GM19395 (cell line): ENCODE measurements at regions not wholly inside any gene's neighbourhood (a gene's known extent, or its start where the extent isn't known, plus 50 kb on each side); places are given as distances from the start of the nearest gene placed in this dataset.
"Not testable (repeated sequence)": the region's sequence is repeated elsewhere in the genome, so short reads cannot be mapped to it uniquely, and the experiment has no call there.

Source experiments
- ATAC-seq: cut with Tn5 transposase; IDR thresholded peaks from one replicate; pipeline ENCODE4 v1.9.1; 2021; ENCODE audit warnings: mild to moderate bottlenecking, moderate library complexity; ENCODE audit not compliant: unreplicated experiment

DNA sequence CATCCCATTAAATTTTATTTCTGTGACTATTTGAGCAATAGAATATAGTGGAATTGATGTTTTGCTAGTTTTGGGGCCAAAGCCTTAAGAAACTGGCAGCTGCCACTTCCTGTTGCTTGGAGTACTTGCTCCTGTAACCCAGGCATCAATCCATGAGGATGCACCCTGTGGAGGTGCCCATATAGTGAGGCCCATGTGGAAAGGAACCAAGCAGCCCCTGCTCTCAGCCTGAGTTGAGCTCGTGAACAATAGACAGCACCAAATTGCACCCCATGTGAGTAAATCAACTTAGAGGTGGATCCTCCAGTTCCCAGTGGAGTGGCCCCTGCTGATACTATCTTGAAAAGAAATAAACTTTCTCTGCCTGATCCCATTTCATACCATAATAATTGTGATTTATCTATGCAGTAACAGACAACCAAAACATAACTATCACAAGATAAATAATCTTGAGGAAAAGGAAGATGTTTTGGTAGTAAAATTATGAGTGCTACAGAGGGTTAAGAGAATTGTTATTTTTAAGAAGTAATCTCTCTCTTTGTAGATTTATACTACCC lies 481.9 kb downstream of the TBC1D32 start:
- ATAC-seq: no peak

DNA sequence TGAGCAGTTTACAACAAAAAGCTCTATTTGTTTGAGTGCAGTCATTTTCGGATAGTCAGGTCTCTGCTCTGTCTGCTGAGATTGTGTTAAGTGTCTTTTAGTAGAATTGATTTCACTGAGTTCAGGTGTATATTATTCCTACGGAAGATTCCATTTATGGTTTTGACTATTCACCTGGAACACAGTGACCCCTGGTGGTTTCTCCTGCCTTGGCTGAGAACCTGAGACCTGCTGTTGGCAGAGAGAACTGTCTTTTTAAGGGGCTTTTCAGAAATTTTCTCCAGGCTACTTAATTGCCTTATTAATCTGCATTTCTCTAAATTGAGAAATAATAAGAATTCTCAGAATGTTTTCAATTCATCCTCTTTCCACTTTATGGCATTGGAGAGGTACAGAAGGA lies 508.0 kb downstream of the TBC1D32 start:
- no peak for ATAC-seq

DNA sequence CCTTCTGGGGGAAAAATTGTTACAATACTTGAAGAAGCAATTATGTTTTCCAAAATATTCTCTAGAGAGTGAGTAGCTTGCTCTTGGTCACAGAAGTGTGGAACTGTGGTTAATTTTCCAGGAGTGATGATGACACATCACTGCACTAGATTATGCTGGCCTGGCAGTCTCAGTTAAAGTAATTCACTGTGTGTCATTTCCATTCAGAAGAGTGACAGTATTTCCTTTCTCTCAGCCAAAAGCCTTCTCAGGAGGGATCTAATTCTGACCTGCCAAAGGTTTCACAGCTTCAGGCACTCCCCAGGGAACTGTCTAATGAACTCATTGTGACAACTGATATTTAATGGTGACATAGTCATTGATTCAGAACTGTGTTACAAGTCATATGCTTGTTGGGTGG lies 517.5 kb downstream of the TBC1D32 start:
- no peak for ATAC-seq

DNA sequence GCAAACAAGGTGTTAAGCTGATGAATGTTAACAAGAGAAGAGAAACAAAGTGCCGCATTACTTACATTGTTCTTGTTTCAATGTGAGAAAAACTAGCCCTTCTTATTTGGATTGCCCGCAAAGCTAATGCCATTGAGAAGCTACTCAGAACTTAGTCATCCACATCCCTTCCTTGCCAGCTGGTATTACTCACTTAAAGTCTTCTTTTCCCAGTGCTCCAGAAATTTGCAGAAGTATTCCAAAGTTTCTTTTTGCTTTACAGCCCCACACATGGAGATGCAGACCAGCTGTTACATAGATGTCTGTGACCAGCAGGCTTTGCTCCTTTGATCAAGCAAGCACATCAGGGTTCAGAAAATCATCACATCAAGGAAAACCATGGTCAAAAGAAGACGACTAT lies 529.0 kb downstream of the TBC1D32 start:
- ATAC-seq: no peak

DNA sequence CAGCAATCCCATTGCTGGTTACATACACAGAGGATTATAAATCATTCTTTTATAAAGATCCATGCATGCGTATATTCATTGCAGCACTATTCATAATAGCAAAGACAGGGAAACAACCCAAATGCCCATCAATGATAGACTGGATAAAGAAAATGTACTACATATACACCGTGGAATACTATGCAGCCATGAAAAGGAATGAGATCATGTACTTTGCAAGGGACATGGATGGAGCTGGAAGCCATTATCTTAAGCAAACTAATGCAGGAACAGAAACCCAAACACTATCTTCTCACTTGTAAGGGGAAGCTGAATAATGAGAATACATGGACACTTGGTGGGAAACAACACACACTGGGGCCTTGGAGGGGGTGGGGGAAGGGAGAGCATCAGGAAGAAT lies 529.7 kb downstream of the TBC1D32 start:
- ATAC-seq: no peak

DNA sequence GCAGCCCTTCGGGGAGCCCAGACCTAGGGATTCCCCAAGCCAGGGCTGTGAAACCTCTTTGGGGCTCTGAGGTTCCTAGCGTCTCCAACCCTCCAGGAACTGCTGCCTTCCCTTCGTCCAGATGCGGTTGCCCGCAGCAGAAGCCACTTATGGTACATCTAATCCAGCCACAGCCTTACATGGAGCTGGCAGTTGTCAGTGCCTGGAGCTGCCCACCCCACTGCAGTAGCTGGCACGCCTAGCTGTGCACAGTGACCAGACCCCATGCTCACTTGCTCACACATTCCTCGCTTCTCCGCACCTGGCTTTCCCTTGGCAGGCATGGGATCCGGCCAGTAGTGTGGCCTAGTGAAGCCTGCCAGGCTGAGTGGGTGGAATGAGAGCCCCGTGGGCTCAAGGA lies 547.6 kb downstream of the TBC1D32 start:
- no peak for ATAC-seq

DNA sequence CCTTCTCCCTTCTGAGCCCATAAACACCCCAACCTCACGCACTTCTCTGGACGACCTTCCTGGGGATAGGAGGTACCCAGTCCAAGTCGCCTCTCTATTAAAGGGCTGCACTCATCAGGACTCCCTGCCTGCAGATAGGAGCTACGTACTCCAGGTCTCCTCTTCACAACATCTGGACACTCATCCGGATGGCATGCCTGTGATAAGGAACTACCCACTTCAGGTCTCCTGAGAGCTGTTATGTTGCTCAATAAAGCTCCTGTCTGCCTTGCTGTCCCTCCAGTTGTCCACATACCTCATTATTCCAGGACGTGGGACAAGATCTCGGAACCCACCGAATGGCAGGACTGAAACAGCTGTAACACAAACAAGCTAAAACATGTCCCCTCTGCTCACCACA lies 548.0 kb downstream of the TBC1D32 start:
- no peak for ATAC-seq

DNA sequence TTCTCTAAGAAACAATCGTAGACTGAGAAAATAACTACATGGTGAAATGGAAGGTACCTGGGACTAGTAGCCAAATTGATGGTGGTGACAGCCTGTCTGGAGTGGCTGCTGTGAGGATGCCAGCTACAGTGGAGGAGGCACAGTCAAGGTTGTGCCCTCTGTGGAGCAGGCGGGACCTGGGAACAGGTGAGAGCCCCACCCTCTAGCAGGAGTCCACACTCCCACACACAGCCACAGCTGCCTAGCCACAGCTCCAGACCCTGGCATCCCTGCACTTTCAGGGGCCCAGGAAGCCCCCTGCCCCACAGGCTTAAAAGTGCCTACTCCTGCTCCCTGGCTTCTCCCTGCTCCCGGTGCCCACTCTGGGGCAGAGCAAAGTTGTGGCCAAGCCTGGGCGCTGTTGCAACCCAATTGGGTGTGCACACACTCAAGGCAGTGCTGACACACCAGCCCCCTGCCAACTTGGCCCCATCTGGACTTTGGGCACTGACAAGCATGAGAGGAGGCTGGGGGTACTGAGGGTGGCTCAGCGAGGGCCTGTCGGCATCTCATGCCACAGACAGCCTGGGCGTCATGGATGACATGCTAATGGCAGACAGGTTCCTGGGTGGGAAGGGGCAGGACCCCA lies 548.7 kb downstream of the TBC1D32 start:
- ATAC-seq: no peak

DNA sequence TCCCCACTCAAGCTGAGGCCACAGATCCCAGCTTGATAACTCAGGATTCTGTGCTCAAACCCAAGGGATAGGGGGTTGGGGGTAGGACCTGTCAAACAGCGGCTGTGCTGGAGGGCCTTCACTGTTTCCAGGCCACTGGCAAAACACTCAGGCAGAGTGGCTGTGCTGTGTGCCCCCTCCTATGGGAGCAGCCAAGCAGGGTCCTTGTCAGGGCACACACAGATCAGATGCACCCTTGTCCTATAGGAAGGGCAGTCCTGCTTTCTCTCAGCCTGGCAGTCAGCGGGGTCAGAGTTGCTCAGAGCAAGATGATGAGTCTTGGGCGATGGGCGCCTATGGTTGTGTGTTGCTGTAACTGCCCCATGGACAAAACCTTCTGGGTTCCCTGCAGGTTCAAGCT lies 554.8 kb downstream of the TBC1D32 start:
- ATAC-seq: no peak

DNA sequence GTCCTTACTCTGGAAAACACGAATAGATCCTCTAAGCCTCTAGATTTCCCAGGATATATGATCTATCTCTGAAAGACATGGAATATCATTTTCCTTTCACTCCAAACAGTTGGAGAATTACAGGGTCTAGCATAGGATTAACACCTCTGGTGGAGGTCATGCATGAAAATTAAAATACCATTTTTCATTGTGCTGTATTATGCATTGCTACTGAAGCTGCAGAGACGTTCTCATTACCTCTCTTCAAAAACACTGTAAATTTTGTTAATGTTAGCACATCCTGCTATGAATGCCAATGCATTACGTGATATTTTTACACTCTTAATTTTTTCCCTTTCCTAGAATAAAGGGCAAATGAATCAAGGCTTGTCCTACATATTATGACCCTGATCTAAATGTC lies 558.6 kb downstream of the TBC1D32 start:
- ATAC-seq: no peak

DNA sequence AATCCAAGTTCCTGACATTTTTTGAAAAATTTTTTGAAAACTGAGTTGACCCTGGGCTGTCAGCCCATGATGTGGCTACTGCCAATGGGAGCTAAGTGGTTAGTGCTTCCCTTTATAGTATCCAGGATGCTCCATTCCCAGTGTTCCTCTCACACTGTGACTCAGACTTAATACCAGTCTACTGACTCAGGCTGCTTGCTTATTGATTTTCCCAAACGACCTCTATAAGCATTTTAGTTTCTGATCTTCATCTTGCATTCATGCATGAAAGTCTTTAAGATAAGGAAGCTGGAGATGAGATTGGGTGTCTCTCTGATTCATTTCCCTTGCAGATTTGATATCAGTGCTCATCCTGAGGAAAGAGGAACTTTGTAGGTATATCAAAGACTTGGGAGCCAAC lies 560.0 kb downstream of the TBC1D32 start:
- no peak for ATAC-seq

DNA sequence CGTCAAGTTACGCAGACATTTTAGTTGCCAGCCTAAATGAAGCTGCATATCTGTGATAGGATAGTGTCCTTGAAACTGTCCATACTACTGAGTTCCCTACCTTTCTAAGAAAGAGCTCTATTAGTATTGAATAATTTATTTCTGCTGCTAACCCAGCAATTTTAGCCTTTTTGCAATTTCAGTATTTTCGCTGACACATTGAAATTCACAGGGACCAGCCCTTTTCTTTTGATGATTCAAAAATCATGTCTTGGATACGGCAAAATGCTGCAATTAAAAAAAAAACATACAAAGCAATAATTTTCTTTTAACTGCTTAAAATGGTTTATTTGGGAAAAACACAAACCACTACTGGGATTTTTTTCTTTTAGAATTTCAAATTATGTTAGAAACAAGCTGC lies 563.3 kb downstream of the TBC1D32 start:
- ATAC-seq: no peak

DNA sequence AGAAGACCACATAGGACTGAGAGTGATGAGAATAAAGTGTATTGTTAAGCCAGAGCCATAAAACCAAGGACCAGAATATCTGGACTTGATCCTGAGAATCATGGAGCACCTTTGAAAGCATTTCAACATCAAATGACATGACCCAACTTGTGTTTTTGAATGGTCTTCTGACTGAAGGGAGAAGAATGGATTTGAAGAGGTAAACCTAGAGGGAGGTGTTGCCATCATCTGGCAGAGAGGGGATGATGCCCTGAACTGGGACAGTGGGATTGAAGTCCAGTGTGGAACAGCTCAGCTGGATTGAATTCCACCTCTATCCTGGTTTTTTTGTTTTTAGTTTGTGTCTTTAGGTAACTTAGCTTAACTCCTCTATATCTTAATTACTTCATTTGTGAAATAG lies 570.0 kb downstream of the TBC1D32 start:
- no peak for ATAC-seq

DNA sequence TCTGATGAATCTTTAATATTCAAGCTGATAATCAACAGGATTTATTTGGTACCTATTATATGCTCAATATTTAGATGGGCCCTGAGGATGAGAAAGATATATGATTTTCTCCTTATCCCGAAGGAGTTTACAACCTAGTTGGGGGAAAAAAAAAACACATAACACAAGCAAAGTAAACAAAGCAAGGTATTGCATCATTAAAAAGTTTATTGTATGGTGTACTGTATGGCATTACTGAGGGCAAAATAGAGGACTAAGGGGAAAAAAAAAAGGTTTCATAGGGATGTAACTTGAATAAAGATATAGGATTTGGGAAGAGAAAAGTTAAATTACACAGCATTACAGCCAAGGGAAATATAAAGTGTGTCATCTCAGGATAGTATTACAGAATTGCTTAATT lies 574.7 kb downstream of the TBC1D32 start:
- no peak for ATAC-seq

DNA sequence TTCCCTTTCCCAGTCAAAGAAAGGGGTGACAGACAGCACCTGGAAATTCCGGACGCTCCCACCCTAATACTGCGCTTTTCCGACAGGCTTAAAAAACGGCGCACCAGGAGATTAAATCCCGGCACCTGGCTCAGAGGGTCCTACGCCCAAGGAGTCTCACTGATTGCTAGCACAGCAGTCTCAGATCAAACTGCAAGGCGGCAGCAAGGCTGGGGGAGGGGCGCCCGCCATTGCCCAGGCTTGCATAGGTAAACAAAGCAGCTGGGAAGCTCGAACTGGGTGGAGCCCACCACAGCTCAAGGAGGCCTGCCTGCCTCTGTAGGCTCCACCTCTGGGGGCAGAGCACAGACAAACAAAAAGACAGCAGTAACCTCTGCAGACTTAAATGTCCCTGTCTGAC lies 585.7 kb downstream of the TBC1D32 start:
- ATAC-seq: not testable (repeated sequence)

DNA sequence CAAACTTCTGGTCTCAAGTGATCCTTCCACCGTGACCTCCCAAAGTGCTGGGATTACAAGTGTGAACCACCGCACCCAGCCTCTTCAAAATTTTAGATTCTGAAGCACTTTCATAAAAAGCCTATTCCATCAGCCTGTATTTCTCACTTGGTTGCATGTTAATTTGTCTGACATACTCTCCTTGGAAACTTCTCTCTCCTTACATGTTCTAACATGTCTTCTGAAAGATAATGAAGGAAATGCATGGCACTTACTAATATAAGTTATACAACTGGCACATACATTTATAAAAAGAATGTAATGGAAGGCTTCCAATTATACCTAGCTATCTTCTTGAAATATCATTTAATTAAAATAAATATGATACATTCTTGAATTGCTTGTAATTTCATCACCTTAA lies 597.5 kb downstream of the TBC1D32 start:
- no peak for ATAC-seq

DNA sequence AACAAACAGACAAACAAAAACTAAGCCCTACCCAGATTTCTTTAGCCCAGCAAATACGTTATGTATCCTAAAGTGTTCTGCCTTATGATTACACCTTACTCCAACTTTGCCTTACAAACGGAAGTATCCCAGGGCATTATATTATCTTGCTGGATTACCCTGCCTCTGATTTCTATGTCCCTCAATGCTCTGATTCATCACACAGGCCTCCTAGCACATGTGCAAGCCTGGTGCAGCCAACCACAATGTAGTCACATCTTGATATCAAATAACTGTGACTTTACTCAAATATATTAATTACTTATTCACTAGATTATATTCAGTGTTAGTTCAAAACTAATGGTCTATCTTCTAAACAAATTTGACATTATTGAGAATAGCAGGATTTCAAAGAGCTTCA lies 598.6 kb downstream of the TBC1D32 start:
- ATAC-seq: no peak

DNA sequence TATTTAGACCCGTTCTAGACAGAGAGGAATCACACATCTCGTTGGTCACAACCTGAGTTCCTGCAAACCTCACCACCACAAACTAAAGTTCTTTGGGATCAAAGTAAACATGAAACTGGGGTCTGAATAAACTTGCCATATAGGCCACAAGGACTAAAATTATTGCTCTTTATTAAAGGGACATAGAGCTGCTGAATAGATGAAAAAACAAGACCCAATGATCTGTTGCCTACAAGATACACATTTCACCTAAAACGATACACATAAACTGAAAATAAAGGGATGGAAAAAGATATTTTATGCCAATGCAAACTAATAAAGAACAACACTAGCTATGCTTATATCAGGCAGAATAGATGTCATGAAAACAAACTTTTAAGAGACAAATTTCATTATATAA lies 623.0 kb downstream of the TBC1D32 start:
- ATAC-seq: no peak

DNA sequence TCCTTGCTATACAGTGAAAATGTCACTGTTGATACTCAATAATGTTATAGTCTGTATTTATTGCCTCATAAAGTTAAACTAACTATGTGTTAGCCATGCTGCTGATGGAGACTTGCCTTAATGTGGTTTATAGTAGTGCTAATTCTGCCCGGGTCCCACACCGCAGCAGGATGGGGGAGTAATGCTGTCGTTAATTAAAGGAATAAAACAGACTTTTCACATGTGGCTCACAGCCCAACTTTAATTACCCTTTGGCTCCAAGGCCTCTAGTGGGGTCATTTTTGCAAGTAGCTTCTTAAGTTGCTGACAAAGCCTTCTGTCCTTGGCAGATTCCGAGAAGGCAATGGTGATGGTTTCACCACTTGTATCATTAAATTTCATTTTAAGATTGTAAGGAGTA lies 634.3 kb downstream of the TBC1D32 start:
- ATAC-seq: no peak

DNA sequence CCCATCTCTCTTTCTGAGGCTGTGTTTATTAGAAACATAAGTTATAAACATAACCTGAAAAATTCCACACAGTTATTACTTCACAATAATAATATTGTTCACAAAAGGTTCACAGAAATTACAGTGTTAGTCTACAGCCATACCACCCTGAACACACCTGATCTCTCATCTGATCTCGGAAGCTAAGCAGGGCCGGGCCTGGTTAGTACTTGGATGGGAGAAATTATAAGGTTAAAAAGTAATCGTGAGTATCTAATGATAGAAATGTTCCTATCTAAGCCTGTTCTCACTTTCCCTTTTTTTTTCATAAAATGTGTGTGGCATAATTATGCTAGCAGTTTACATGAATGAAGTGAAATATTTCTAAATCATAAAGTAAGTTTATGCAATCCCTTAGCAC lies 647.8 kb downstream of the TBC1D32 start:
- ATAC-seq: no peak

DNA sequence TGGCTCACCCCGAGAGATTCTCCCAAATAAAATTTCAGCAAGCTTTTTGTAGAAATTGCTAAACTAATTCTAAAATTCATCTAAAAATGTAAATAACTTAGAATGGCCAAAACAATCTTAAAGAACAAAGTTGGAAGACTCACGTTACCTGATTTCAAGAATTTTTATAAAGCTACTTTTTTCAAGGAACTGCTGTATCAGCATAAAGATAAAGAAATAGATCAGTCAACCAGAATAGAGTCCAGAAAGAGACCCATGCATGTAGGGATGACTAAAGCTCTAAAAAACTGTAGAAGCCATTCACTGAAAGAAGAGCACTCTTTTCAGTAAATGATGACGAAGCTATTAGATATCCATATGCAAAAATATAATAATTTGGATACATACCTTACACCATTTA lies 652.1 kb downstream of the TBC1D32 start:
- no peak for ATAC-seq

DNA sequence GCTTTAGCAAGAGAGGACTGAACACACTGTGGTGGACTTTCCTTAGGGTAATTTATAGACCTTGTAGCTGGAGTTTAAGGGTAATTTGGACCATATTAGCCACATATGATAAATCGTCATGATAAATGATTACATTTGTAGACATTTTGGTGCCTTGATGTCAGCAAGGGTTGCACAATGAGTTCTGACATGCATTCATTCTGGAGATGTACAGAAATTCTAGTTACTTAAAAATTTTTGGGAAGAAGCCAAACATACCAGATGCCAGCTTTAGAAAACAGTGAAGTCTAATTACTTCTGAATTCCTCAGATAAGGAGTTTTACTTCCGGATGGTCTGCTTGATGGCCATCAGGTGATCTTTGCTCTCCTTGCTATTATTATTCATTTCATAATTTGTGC lies 653.1 kb downstream of the TBC1D32 start:
- no peak for ATAC-seq

DNA sequence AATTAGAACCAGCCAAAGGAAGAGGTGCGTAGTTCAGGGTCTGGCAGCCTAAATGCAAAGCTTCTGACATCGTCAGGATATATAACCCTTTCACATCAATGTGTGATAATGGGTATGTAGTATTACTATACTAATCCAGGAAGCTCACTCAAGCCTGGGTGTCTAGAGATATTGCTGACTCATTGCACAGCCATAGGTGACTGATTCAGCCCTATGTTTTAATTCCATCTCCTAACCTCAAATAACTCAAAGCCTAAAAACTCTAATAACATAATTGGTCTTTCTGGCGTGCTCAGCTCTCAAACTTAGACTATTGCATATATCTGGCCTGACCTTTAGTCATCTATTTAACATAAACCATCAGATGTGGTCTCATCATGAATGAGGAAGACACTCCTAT lies 658.4 kb downstream of the TBC1D32 start:
- no peak for ATAC-seq
